ENCODE measurements at regions not wholly inside any gene's neighbourhood (a gene's known extent, or its start where the extent isn't known, plus 50 kb on each side); places are given as distances from the start of the nearest gene placed in this dataset.
A peak's percentile ranks its signal among the peaks of the same experiment; 100 is the strongest.

- peak overlapping the region in 2 of 8 donors; percentile 54 to 62 for H3K27ac ChIP-seq
- 67 to 93% (median 79%) methylated on average over 1 of the region's 1 CpG for WGBS, 5 donors
These were observed 188.5 kb upstream of the AGR3 start for GRCh38 chr7:17070231-17070708.

DNA sequence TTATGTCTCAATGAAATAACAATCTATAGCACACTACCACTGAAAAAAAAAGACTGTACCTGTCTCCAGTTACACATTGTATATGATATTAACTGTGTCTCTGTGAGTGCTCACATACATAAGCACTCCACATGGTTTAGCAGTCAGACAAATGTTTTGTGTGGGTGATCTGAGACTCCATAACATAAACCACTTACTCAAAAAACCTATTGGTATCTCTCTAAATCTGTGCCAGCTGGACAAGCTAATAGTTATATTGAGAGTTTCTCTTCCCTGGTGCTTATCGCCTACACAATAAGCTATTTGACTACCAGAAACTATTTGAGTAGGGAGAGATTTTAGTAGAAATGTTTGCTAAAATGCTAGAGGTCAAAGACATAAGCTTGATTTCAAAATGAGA, 190.1 kb upstream of the AGR3 start:
- intact Hi-C loops (cut with DNase I; ENCODE audit: low total_unique reads): no loop called here
- Histone ChIP-seq H3K4me1 (no peaks in the 10 kb centered on the region), H3K36me3 (no peaks in the 10 kb centered on the region), H3K27ac (no peak overlapping the region), H3K4me3 (no peak overlapping the region), H3K9me3 (no peaks in the 10 kb centered on the region), H3K27me3 (replicated peaks in 1 of 7) (no peaks in the 10 kb centered on the region)
- 50 to 72% (median 70%) methylated on average over 1 of the region's 1 CpG for WGBS, 5 donors
- DNase-seq: no peak
- TF ChIP-seq POLR2A (IDR thresholded peaks at IDR 0.05) (no peak), CTCF (IDR thresholded peaks at IDR 0.05 in 8 of 11, conservative IDR thresholded peaks at IDR 0.05 in 3 of 11) (no peak), POLR2AphosphoS5 (IDR thresholded peaks at IDR 0.05) (no peak)

More at GRCh38 chr7:17070231-17070708, 188.5 kb upstream of the AGR3 start:
- intact Hi-C loops (cut with DNase I; ENCODE audit: low total_unique reads): no loop called here
- Histone ChIP-seq H3K36me3 (no peaks in the 10 kb centered on the region), H3K4me3 (no peak overlapping the region), H3K27me3 (replicated peaks in 1 of 7) (no peaks in the 10 kb centered on the region), H3K9me3 (no peaks in the 10 kb centered on the region), H3K4me1 (no peaks in the 10 kb centered on the region)
- DNase-seq: no peak
- no peak for TF ChIP-seq POLR2AphosphoS5 (IDR thresholded peaks at IDR 0.05)
- TF ChIP-seq CTCF (IDR thresholded peaks at IDR 0.05 in 8 of 11, conservative IDR thresholded peaks at IDR 0.05 in 3 of 11): no peak
- no peak for TF ChIP-seq POLR2A (IDR thresholded peaks at IDR 0.05)

- Histone ChIP-seq H3K9me3 (no peaks in the 10 kb centered on the region), H3K27me3 (replicated peaks in 1 of 7) (no peaks in the 10 kb centered on the region), H3K36me3 (no peaks in the 10 kb centered on the region), H3K4me1 (no peaks in the 10 kb centered on the region), H3K4me3 (no peak overlapping the region), H3K27ac (no peak overlapping the region)
- no peak for DNase-seq
- intact Hi-C loops (cut with DNase I; ENCODE audit: low total_unique reads): no loop called here
- TF ChIP-seq POLR2A (IDR thresholded peaks at IDR 0.05): no peak
- no peak for TF ChIP-seq CTCF (IDR thresholded peaks at IDR 0.05 in 8 of 11, conservative IDR thresholded peaks at IDR 0.05 in 3 of 11)
- TF ChIP-seq POLR2AphosphoS5 (IDR thresholded peaks at IDR 0.05): no peak
- WGBS, 5 donors: 78 to 85% (median 82%) methylated on average over 6 of the region's 6 CpGs
These were observed 193.9 kb upstream of the AGR3 start for GRCh38 chr7:17075601-17076255.

GRCh38 chr7:17078298-17078697, 196.5 kb upstream of the AGR3 start:
- DNase-seq: no peak
- no peaks in the 10 kb centered on the region for H3K4me1 ChIP-seq
- no peak for TF ChIP-seq POLR2A (IDR thresholded peaks at IDR 0.05)
- no peak for TF ChIP-seq CTCF (IDR thresholded peaks at IDR 0.05 in 8 of 11, conservative IDR thresholded peaks at IDR 0.05 in 3 of 11)
- TF ChIP-seq POLR2AphosphoS5 (IDR thresholded peaks at IDR 0.05): no peak
- H3K27me3 ChIP-seq (replicated peaks in 1 of 7): no peaks in the 10 kb centered on the region
- no peaks in the 10 kb centered on the region for H3K36me3 ChIP-seq
- H3K27ac ChIP-seq: no peak overlapping the region
- 92 to 97% (median 96%) methylated on average over 6 of the region's 6 CpGs for WGBS, 5 donors
- H3K4me3 ChIP-seq: no peak overlapping the region
- no peaks in the 10 kb centered on the region for H3K9me3 ChIP-seq
- intact Hi-C loops (cut with DNase I; ENCODE audit: low total_unique reads): no loop called here

Data from spleen (tissue), 11 donors.